ENCODE measurements at regions not wholly inside any gene's neighbourhood (a gene's known extent, or its start where the extent isn't known, plus 50 kb on each side); places are given as distances from the start of the nearest gene placed in this dataset.

- Histone ChIP-seq H3K4me3 (ENCODE audit: low read depth, low read length, poor library complexity, severe bottlenecking) (no peak overlapping the region), H3K27ac (ENCODE audit: low read depth, low read length, poor library complexity, severe bottlenecking) (no peak overlapping the region), H3K9me3 (ENCODE audit: low read length) (no peaks in the 10 kb centered on the region), H3K27me3 (ENCODE audit: insufficient read depth, low read length) (peaks cover 7% of the 10 kb centered on the region; the same call in 1 of the 2 replicates), H3F3A (ENCODE audit: insufficient read depth, low read length) (no peaks in the 10 kb centered on the region), H3K9ac (ENCODE audit: low read length) (no peak overlapping the region), H3K4me2 (ENCODE audit: low read length) (no peak overlapping the region), H3K36me3 (ENCODE audit: insufficient read depth, low read length) (no peaks in the 10 kb centered on the region), H3K9me2 (ENCODE audit: low read depth, low read length) (no peaks in the 10 kb centered on the region), H3K79me2 (ENCODE audit: insufficient read depth, low read length) (no peaks in the 10 kb centered on the region), H4K20me1 (ENCODE audit: insufficient read depth, low read length) (no peaks in the 10 kb centered on the region), H3K4me1 (ENCODE audit: insufficient read depth, low read length, severe bottlenecking) (no peaks in the 10 kb centered on the region), H2AFZ (ENCODE audit: low read length) (no peak overlapping the region)
- TF ChIP-seq EZH2 (IDR thresholded peaks at IDR 0.05; ENCODE audit: borderline replicate concordance, low read length) (no peak), CTCF (IDR thresholded peaks at IDR 0.05; ENCODE audit: low read length) (no peak)
These were observed 72.6 kb downstream of the PALM2AKAP2 start for GRCh38 chr9:109852556-109852955.

GRCh38 chr9:109855540-109855939 is 75.5 kb downstream of the PALM2AKAP2 start:
- Histone ChIP-seq H3K9me3 (ENCODE audit: low read length) (no peaks in the 10 kb centered on the region), H3K9ac (ENCODE audit: low read length) (no peak overlapping the region), H4K20me1 (ENCODE audit: insufficient read depth, low read length) (no peaks in the 10 kb centered on the region), H2AFZ (ENCODE audit: low read length) (no peak overlapping the region), H3K36me3 (ENCODE audit: insufficient read depth, low read length) (no peaks in the 10 kb centered on the region), H3K4me3 (ENCODE audit: low read depth, low read length, poor library complexity, severe bottlenecking) (no peak overlapping the region), H3K4me2 (ENCODE audit: low read length) (no peak overlapping the region), H3K27me3 (ENCODE audit: insufficient read depth, low read length) (peaks cover 3% of the 10 kb centered on the region; the same call in 1 of the 2 replicates), H3K27ac (ENCODE audit: low read depth, low read length, poor library complexity, severe bottlenecking) (no peak overlapping the region), H3K4me1 (ENCODE audit: insufficient read depth, low read length, severe bottlenecking) (no peaks in the 10 kb centered on the region), H3K79me2 (ENCODE audit: insufficient read depth, low read length) (no peaks in the 10 kb centered on the region), H3K9me2 (ENCODE audit: low read depth, low read length) (no peaks in the 10 kb centered on the region), H3F3A (ENCODE audit: insufficient read depth, low read length) (no peaks in the 10 kb centered on the region)
- TF ChIP-seq CTCF (IDR thresholded peaks at IDR 0.05; ENCODE audit: low read length) (no peak), EZH2 (IDR thresholded peaks at IDR 0.05; ENCODE audit: borderline replicate concordance, low read length) (no peak)

GRCh38 chr9:109856785-109857184 is 76.8 kb downstream of the PALM2AKAP2 start:
- Histone ChIP-seq H3K4me2 (ENCODE audit: low read length) (no peak overlapping the region), H4K20me1 (ENCODE audit: insufficient read depth, low read length) (no peaks in the 10 kb centered on the region), H3K36me3 (ENCODE audit: insufficient read depth, low read length) (no peaks in the 10 kb centered on the region), H3K4me1 (ENCODE audit: insufficient read depth, low read length, severe bottlenecking) (no peaks in the 10 kb centered on the region), H3K27me3 (ENCODE audit: insufficient read depth, low read length) (peaks cover 3% of the 10 kb centered on the region; the same call in 1 of the 2 replicates), H2AFZ (ENCODE audit: low read length) (no peak overlapping the region), H3K9me3 (ENCODE audit: low read length) (no peaks in the 10 kb centered on the region), H3K9me2 (ENCODE audit: low read depth, low read length) (no peaks in the 10 kb centered on the region), H3K79me2 (ENCODE audit: insufficient read depth, low read length) (no peaks in the 10 kb centered on the region), H3F3A (ENCODE audit: insufficient read depth, low read length) (no peaks in the 10 kb centered on the region), H3K9ac (ENCODE audit: low read length) (no peak overlapping the region), H3K4me3 (ENCODE audit: low read depth, low read length, poor library complexity, severe bottlenecking) (no peak overlapping the region), H3K27ac (ENCODE audit: low read depth, low read length, poor library complexity, severe bottlenecking) (no peak overlapping the region)
- no peak for TF ChIP-seq EZH2 (IDR thresholded peaks at IDR 0.05; ENCODE audit: borderline replicate concordance, low read length)

- Histone ChIP-seq H3F3A (ENCODE audit: insufficient read depth, low read length) (no peaks in the 10 kb centered on the region), H3K27me3 (ENCODE audit: insufficient read depth, low read length) (peaks cover 3% of the 10 kb centered on the region; the same call in 1 of the 2 replicates), H3K27ac (ENCODE audit: low read depth, low read length, poor library complexity, severe bottlenecking) (no peak overlapping the region), H3K9me3 (ENCODE audit: low read length) (no peaks in the 10 kb centered on the region), H3K36me3 (ENCODE audit: insufficient read depth, low read length) (no peaks in the 10 kb centered on the region), H3K9me2 (ENCODE audit: low read depth, low read length) (no peaks in the 10 kb centered on the region), H3K4me2 (ENCODE audit: low read length) (no peak overlapping the region), H3K4me3 (ENCODE audit: low read depth, low read length, poor library complexity, severe bottlenecking) (no peak overlapping the region), H3K79me2 (ENCODE audit: insufficient read depth, low read length) (no peaks in the 10 kb centered on the region), H4K20me1 (ENCODE audit: insufficient read depth, low read length) (no peaks in the 10 kb centered on the region), H3K4me1 (ENCODE audit: insufficient read depth, low read length, severe bottlenecking) (no peaks in the 10 kb centered on the region), H3K9ac (ENCODE audit: low read length) (no peak overlapping the region), H2AFZ (ENCODE audit: low read length) (no peak overlapping the region)
- no peak for TF ChIP-seq CTCF (IDR thresholded peaks at IDR 0.05; ENCODE audit: low read length)
- TF ChIP-seq EZH2 (IDR thresholded peaks at IDR 0.05; ENCODE audit: borderline replicate concordance, low read length), result no peak
These were observed 77.3 kb downstream of the PALM2AKAP2 start for GRCh38 chr9:109857336-109857735.
